Hepatocyte (in vitro differentiated cells): ENCODE measurements at regions not wholly inside any gene's neighbourhood (a gene's known extent, or its start where the extent isn't known, plus 50 kb on each side); places are given as distances from the start of the nearest gene placed in this dataset.
A peak's percentile ranks its signal among the peaks of the same experiment; 100 is the strongest.

Experiments used
- DNase-seq: peaks from one replicate; pipeline ENCODE4 v3.0.0-alpha.2; 2016; ENCODE audit warnings: low spot score
- H2AFZ ChIP-seq: fragments of 200-600 bp; sonication (generic); 2 replicates; pipeline ENCODE4 v1.6.0; 2016; ENCODE audit warnings: antibody characterized with exemption, mild to moderate bottlenecking
- H3K27ac ChIP-seq: fragments of 200-600 bp; sonication (generic); 2 replicates; pipeline ENCODE4 v1.5.1; 2016; ENCODE audit warnings: mild to moderate bottlenecking
- H3K27me3 ChIP-seq: fragments of 200-600 bp; sonication (generic); 2 replicates; pipeline ENCODE4 v1.6.1; 2016
- H3K36me3 ChIP-seq: fragments of 200-600 bp; sonication (generic); replicated peaks from 2 replicates; pipeline ENCODE4 v1.5.1; 2016; ENCODE audit warnings: low read depth; ENCODE audit not compliant: insufficient read depth
- H3K4me1 ChIP-seq: fragments of 200-600 bp; sonication (generic); 2 replicates; pipeline ENCODE4 v1.5.1; 2016; ENCODE audit warnings: mild to moderate bottlenecking, moderate library complexity; ENCODE audit not compliant: insufficient read depth
- H3K4me2 ChIP-seq: fragments of 200-600 bp; sonication (generic); 2 replicates; pipeline ENCODE4 v1.6.0; 2016
- H3K4me3 ChIP-seq: fragments of 200-600 bp; sonication (generic); 2 replicates; pipeline ENCODE4 v1.5.1; 2016; ENCODE audit warnings: mild to moderate bottlenecking
- H3K79me2 ChIP-seq: fragments of 200-600 bp; sonication (generic); 2 replicates; pipeline ENCODE4 v1.6.0; 2017; ENCODE audit warnings: mild to moderate bottlenecking
- H3K9me2 ChIP-seq: fragments of 200-600 bp; sonication (generic); replicated peaks from 2 replicates; pipeline ENCODE4 v1.6.0; 2017; ENCODE audit warnings: mild to moderate bottlenecking; ENCODE audit not compliant: insufficient read depth
- H3K9me3 ChIP-seq: fragments of 200-600 bp; sonication (generic); 2 replicates; pipeline ENCODE4 v1.5.1; 2016; ENCODE audit warnings: low read depth, mild to moderate bottlenecking
- H4K20me1 ChIP-seq: fragments of 200-600 bp; sonication (generic); 2 replicates; pipeline ENCODE4 v1.6.0; 2016; ENCODE audit warnings: mild to moderate bottlenecking; ENCODE audit not compliant: insufficient read depth, poor library complexity, severe bottlenecking
- CTCF ChIP-seq: fragments of 200-600 bp; sonication (generic); IDR thresholded peaks from 2 replicates; pipeline ENCODE4 v1.5.1; 2016; ENCODE audit warnings: antibody characterized with exemption, mild to moderate bottlenecking; ENCODE audit not compliant: poor library complexity
- EZH2 ChIP-seq: fragments of 200-600 bp; sonication (generic); IDR thresholded peaks from 2 replicates; pipeline ENCODE4 v1.6.1; 2016; ENCODE audit warnings: antibody characterized with exemption, mild to moderate bottlenecking, borderline replicate concordance
- EZH2phosphoT487 ChIP-seq: fragments of 200-600 bp; sonication (generic); IDR thresholded peaks from one replicate; pipeline ENCODE4 v1.6.1; 2018; ENCODE audit warnings: antibody characterized with exemption, mild to moderate bottlenecking, low read depth, moderate library complexity; ENCODE audit not compliant: unreplicated experiment, severe bottlenecking
- WGBS: methylation state at CpG from one replicate; pipeline ENCODE4 v1.1.6; 2016; ENCODE audit warnings: low lambda C conversion rate; ENCODE audit errors: missing lambda C conversion rate; 5-methylcytosine and 5-hydroxymethylcytosine counted together

DNA sequence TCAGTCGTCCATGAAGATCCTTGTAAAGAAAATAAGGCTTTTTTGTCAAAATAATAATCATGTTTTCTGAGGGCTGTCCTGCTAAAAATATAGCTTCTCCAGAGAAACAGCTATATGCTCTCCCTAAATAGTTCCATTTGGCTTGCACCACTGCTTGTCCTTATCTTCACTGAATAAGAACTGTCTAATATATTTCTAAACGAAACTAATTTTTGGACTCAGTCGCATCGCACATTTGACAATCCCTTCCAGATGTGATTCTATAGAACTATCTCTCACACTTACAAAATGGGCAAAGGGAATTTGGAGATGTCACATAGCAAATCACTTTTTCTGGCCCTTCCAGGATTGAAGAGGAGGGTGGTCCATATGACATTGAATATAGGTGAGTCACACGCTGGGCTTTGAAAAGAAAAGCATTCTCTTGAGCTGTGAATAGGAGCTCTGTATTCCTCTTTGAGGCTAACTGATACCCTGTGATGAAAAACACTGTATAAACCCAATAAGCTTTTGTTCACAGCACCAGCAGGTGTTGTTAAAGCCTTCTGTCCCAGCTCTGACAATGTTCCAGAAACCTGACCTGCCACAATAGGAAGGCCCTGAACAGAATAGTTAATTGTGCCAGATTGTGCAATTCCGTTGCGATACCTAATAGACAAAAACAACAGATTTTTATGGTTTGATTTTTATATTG, 1144.2 kb downstream of the ROBO2 start:
- Histone ChIP-seq H4K20me1 (no peaks in the 10 kb centered on the region), H3K36me3 (no peaks in the 10 kb centered on the region), H3K27me3 (no peaks in the 10 kb centered on the region), H2AFZ (no peak overlapping the region), H3K4me1 (no peaks in the 10 kb centered on the region), H3K4me2 (no peak overlapping the region), H3K27ac (no peak overlapping the region), H3K9me2 (no peaks in the 10 kb centered on the region), H3K4me3 (no peak overlapping the region), H3K9me3 (no peaks in the 10 kb centered on the region), H3K79me2 (no peaks in the 10 kb centered on the region)
- TF ChIP-seq EZH2 = no peak
- no peak for TF ChIP-seq CTCF
- no peak for TF ChIP-seq EZH2phosphoT487
- 81% methylated on average over 7 of the region's 7 CpGs for WGBS
- DNase-seq = no peak

DNA sequence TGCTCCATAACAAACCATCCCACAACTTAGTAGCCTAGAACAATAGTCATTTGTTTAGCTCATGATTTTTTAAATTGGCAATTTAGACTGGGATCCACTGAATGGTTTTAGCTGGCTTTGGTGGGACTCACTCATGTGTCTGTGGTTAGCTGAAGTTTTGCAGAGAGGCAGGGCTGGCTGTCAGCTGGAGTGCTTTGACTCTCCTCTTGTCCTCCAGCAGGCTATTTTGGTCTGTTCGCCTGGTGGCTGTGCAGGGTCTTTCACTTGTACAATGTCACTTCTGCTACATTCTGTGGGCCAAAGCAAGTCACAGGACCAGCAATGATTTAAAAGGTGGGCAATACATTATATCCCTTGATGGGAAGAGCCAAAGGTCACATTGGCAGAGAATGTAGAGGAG, 1146.5 kb downstream of the ROBO2 start:
- 95% methylated on average over 1 of the region's 1 CpG for WGBS
- no peak for DNase-seq
- Histone ChIP-seq H3K4me2 (no peak overlapping the region), H3K9me2 (no peaks in the 10 kb centered on the region), H4K20me1 (no peaks in the 10 kb centered on the region), H3K36me3 (no peaks in the 10 kb centered on the region), H3K4me3 (no peak overlapping the region), H3K4me1 (no peaks in the 10 kb centered on the region), H2AFZ (no peak overlapping the region), H3K27ac (no peak overlapping the region), H3K27me3 (no peaks in the 10 kb centered on the region), H3K79me2 (no peaks in the 10 kb centered on the region), H3K9me3 (no peaks in the 10 kb centered on the region)
- TF ChIP-seq CTCF (no peak), EZH2phosphoT487 (no peak), EZH2 (no peak)

GRCh38 chr3:78201091-78201490, 1161.2 kb downstream of the ROBO2 start:
- H4K20me1 ChIP-seq = no peaks in the 10 kb centered on the region
- H3K4me3 ChIP-seq = no peak overlapping the region
- no peak overlapping the region for H3K27ac ChIP-seq
- no peaks in the 10 kb centered on the region for H3K79me2 ChIP-seq
- TF ChIP-seq CTCF (no peak), EZH2 (no peak), EZH2phosphoT487 (no peak)
- H2AFZ ChIP-seq = no peak overlapping the region
- H3K9me2 ChIP-seq = no peaks in the 10 kb centered on the region
- H3K9me3 ChIP-seq = no peaks in the 10 kb centered on the region
- H3K27me3 ChIP-seq = no peaks in the 10 kb centered on the region
- 83% methylated on average over 2 of the region's 2 CpGs for WGBS
- no peak overlapping the region for H3K4me2 ChIP-seq
- H3K36me3 ChIP-seq = no peaks in the 10 kb centered on the region
- no peak for DNase-seq
- H3K4me1 ChIP-seq = no peaks in the 10 kb centered on the region

- Histone ChIP-seq H3K4me2 (no peak overlapping the region), H2AFZ (no peak overlapping the region)
These were observed 1165.1 kb downstream of the ROBO2 start for GRCh38 chr3:78204977-78205376.

More at GRCh38 chr3:78204977-78205376, 1165.1 kb downstream of the ROBO2 start:
- DNase-seq = peak; percentile 8
- 51% methylated on average over 5 of the region's 5 CpGs for WGBS
- H3K4me1 ChIP-seq = no peaks in the 10 kb centered on the region
- no peaks in the 10 kb centered on the region for H3K79me2 ChIP-seq
- H3K27me3 ChIP-seq = no peaks in the 10 kb centered on the region
- no peak overlapping the region for H3K4me3 ChIP-seq
- no peaks in the 10 kb centered on the region for H3K9me3 ChIP-seq
- TF ChIP-seq EZH2phosphoT487 (no peak), CTCF (peak; percentile 26), EZH2 (no peak)
- no peaks in the 10 kb centered on the region for H4K20me1 ChIP-seq
- no peaks in the 10 kb centered on the region for H3K36me3 ChIP-seq
- no peaks in the 10 kb centered on the region for H3K9me2 ChIP-seq
- H3K27ac ChIP-seq = no peak overlapping the region
